Osteocyte (in vitro differentiated cells): ENCODE measurements at regions not wholly inside any gene's neighbourhood (a gene's known extent, or its start where the extent isn't known, plus 50 kb on each side); places are given as distances from the start of the nearest gene placed in this dataset.

ENCODE experiments used
- DNase-seq: peaks from one replicate; pipeline ENCODE4 v3.0.0; 2021; ENCODE audit warnings: mixed read lengths; ENCODE audit not compliant: unreplicated experiment; ENCODE audit errors: extremely low spot score
- H3K27ac Mint-ChIP-seq: one replicate; pipeline ENCODE4 v1.8.0; 2021; ENCODE audit warnings: mild to moderate bottlenecking, mixed read lengths; ENCODE audit not compliant: unreplicated experiment
- H3K27me3 Mint-ChIP-seq: one replicate; pipeline ENCODE4 v1.8.0; 2021; ENCODE audit warnings: mixed read lengths; ENCODE audit not compliant: unreplicated experiment
- H3K36me3 Mint-ChIP-seq: one replicate; pipeline ENCODE4 v1.8.0; 2021; ENCODE audit warnings: mixed read lengths; ENCODE audit not compliant: unreplicated experiment
- H3K4me1 Mint-ChIP-seq: one replicate; pipeline ENCODE4 v1.8.0; 2021; ENCODE audit warnings: mixed read lengths; ENCODE audit not compliant: unreplicated experiment
- H3K4me3 Mint-ChIP-seq: one replicate; pipeline ENCODE4 v1.8.0; 2021; ENCODE audit warnings: mild to moderate bottlenecking, moderate library complexity, mixed read lengths; ENCODE audit not compliant: unreplicated experiment
- H3K9me3 Mint-ChIP-seq: one replicate; pipeline ENCODE4 v1.8.0; 2021; ENCODE audit warnings: mixed read lengths; ENCODE audit not compliant: unreplicated experiment
- TF ChIP-seq, protein P1 (sequence below): fragments of 200-600 bp; sonication (generic); IDR thresholded peaks from 2 replicates; pipeline ENCODE4 v1.5.0; 2021; ENCODE audit warnings: antibody characterized with exemption, mild to moderate bottlenecking, moderate library complexity

DNA sequence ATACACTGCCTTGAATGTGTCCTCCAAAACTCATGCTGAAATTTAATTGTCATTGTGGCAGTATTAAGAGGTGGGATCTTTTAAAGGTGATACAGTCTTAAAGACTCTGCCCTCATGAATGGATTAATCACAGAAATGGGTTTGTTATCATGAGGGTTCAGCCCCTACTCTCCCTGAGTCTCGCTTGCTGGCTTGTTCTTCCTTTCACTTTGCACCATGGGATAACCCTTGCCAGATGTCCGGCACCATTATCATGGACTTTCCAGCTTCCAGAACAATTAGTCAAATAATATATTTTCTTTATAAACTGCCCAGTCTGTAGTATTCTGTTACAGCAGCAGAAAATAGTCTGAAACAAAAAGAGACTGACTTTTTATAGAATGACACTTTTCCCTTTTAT lies 67.9 kb upstream of the TENT5A start:
- TF ChIP-seq, protein P1, sequence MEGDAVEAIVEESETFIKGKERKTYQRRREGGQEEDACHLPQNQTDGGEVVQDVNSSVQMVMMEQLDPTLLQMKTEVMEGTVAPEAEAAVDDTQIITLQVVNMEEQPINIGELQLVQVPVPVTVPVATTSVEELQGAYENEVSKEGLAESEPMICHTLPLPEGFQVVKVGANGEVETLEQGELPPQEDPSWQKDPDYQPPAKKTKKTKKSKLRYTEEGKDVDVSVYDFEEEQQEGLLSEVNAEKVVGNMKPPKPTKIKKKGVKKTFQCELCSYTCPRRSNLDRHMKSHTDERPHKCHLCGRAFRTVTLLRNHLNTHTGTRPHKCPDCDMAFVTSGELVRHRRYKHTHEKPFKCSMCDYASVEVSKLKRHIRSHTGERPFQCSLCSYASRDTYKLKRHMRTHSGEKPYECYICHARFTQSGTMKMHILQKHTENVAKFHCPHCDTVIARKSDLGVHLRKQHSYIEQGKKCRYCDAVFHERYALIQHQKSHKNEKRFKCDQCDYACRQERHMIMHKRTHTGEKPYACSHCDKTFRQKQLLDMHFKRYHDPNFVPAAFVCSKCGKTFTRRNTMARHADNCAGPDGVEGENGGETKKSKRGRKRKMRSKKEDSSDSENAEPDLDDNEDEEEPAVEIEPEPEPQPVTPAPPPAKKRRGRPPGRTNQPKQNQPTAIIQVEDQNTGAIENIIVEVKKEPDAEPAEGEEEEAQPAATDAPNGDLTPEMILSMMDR: no peak
- Mint-ChIP-seq H3K4me1 (peaks cover 6% of the 10 kb centered on the region), H3K27me3 (no peaks in the 10 kb centered on the region), H3K9me3 (peaks cover 24% of the 10 kb centered on the region), H3K4me3 (no peak overlapping the region), H3K36me3 (no peaks in the 10 kb centered on the region), H3K27ac (no peak overlapping the region)
- DNase-seq: no peak

DNA sequence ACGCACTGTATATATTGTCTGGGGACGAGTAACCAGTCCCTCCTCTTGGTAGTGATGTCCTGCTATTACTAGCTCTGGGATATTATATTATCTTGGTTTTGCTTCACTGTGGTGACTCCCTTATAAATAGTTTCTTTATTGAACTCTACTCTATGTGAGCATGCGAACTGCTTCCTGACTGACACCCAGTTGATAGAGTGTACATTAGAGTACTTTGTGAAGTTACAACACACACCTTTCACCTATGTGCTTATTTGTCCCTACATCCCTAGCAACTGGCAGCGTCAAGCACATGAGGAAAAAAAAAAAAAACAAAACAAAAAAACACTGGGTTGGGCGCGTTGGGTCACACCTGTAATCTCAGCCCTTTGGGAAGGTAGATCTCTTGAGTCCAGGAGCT lies 67.3 kb upstream of the TENT5A start:
- DNase-seq: no peak
- H3K9me3 Mint-ChIP-seq: peaks cover 17% of the 10 kb centered on the region
- no peaks in the 10 kb centered on the region for H3K27me3 Mint-ChIP-seq
- H3K36me3 Mint-ChIP-seq: no peaks in the 10 kb centered on the region
- H3K27ac Mint-ChIP-seq: no peak overlapping the region
- H3K4me3 Mint-ChIP-seq: no peak overlapping the region
- TF ChIP-seq, protein P1: no peak
- peaks cover 8% of the 10 kb centered on the region for H3K4me1 Mint-ChIP-seq

DNA sequence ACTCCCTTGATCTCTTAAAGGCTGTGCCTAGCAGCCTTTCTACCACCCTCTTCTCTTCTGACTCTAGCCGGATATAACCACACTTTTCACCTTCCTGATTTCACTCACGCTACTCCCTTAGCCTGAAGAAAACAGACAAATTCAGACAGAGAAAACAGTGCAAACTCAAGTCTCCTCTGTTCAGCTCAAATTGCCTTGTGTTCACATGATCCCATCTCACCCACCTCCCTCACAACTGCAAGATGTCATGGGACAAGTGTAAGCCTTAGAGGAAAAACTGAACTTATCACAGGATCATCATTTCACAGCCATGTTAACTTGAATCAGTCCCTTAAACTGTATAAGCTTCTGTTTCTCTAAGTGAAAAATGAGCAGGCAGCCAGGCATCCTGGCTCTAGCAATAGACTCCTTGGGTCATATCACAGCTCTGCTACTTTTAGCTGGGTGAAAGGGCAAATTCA lies 66.5 kb upstream of the TENT5A start:
- H3K9me3 Mint-ChIP-seq: peaks cover 9% of the 10 kb centered on the region
- H3K27me3 Mint-ChIP-seq: no peaks in the 10 kb centered on the region
- TF ChIP-seq, protein P1: no peak
- no peak overlapping the region for H3K27ac Mint-ChIP-seq
- H3K4me3 Mint-ChIP-seq: no peak overlapping the region
- H3K36me3 Mint-ChIP-seq: no peaks in the 10 kb centered on the region
- peaks cover 12% of the 10 kb centered on the region for H3K4me1 Mint-ChIP-seq
- DNase-seq: no peak

DNA sequence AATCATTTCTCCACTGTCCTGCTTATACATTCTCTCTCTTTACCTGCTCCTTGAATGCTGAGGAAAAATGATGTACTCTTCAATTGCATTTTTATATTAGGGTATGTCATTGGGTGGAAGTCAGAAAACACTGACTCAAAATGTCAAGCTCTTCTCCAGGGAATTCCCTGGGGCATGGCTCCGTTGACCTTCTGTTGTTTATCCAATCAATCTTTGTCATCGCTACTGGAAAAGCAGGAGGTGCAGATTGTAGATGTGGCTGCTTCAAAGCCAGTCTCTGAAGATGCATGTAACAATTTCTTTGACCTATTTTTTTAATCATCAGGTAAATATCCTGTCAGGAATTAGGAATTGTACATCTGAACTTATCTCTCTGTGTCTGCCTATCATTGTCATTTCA lies 63.9 kb upstream of the TENT5A start:
- no peak overlapping the region for H3K4me3 Mint-ChIP-seq
- H3K4me1 Mint-ChIP-seq: peaks cover 12% of the 10 kb centered on the region
- H3K36me3 Mint-ChIP-seq: no peaks in the 10 kb centered on the region
- no peak for DNase-seq
- no peaks in the 10 kb centered on the region for H3K9me3 Mint-ChIP-seq
- no peaks in the 10 kb centered on the region for H3K27me3 Mint-ChIP-seq
- no peak overlapping the region for H3K27ac Mint-ChIP-seq
- TF ChIP-seq, protein P1: no peak

DNA sequence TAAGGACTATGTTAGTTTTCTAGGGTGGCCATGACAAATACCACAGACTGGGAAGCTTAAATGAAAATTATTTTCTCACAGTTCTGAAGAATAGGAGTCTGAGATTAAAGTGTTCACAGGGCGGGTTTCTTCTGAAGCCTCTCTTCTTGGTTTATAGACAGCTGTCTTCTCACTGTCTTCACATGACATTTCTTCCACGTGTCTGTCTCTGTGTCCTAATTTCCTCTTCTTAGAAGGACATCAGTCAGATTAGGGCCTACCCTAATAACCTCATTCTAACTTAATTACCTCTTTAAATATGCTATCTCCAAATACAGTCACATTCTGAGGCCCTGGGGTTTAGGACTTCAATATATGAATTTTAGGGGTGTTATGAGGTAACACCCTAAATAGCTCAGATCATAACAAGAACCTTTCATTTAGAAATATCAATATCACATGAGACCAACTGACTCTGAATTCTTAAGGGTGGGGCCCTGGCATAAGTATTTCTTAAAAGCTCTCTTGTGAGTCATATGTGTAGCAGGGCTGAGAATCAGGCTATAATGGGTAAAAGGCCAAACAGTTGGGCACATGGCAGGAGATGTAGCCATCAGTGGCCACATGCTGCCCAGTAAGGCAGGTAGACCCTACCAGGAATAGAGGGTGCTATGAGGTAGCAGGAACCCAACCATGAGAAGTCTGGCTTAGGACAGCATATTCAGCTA lies 62.0 kb upstream of the TENT5A start:
- Mint-ChIP-seq H3K9me3 (no peaks in the 10 kb centered on the region), H3K36me3 (no peaks in the 10 kb centered on the region), H3K4me3 (no peak overlapping the region), H3K4me1 (peaks cover 9% of the 10 kb centered on the region), H3K27ac (no peak overlapping the region), H3K27me3 (no peaks in the 10 kb centered on the region)
- TF ChIP-seq, protein P1: no peak
- DNase-seq: no peak
